ENCODE measurements at regions not wholly inside any gene's neighbourhood (a gene's known extent, or its start where the extent isn't known, plus 50 kb on each side); places are given as distances from the start of the nearest gene placed in this dataset.

GRCh38 chr7:41053820-41054219 is 649.1 kb downstream of the INHBA start:
- no peaks in the 10 kb centered on the region for H3K27me3 ChIP-seq (replicated peaks in 1 of 7)
- H3K36me3 ChIP-seq: no peaks in the 10 kb centered on the region
- H3K4me1 ChIP-seq: no peaks in the 10 kb centered on the region
- intact Hi-C loops (cut with DNase I; ENCODE audit: low total_unique reads): no loop called here
- H3K9me3 ChIP-seq: peaks cover 0 to 22% (median 11%) of the 10 kb centered on the region in 8 donors
- DNase-seq: no peak
- H3K4me3 ChIP-seq: no peak overlapping the region
- WGBS, 5 donors: 90 to 98% (median 95%) methylated on average over 2 of the region's 2 CpGs
- H3K27ac ChIP-seq: no peak overlapping the region
- no peak for TF ChIP-seq CTCF (IDR thresholded peaks at IDR 0.05 in 8 of 11, conservative IDR thresholded peaks at IDR 0.05 in 3 of 11)

- H3K36me3 ChIP-seq: no peaks in the 10 kb centered on the region
- DNase-seq: no peak
- H3K27ac ChIP-seq: no peak overlapping the region
- WGBS, 5 donors: 66 to 80% (median 78%) methylated on average over 6 of the region's 6 CpGs
- no peak for TF ChIP-seq CTCF (IDR thresholded peaks at IDR 0.05 in 8 of 11, conservative IDR thresholded peaks at IDR 0.05 in 3 of 11)
- no peak for TF ChIP-seq POLR2AphosphoS5 (IDR thresholded peaks at IDR 0.05)
- intact Hi-C loops (cut with DNase I; ENCODE audit: low total_unique reads): no loop called here
- no peak overlapping the region for H3K4me3 ChIP-seq
- no peaks in the 10 kb centered on the region for H3K27me3 ChIP-seq (replicated peaks in 1 of 7)
- no peaks in the 10 kb centered on the region for H3K4me1 ChIP-seq
- H3K9me3 ChIP-seq: peaks cover 0 to 13% (median 7%) of the 10 kb centered on the region in 8 donors
These were observed 650.2 kb downstream of the INHBA start for GRCh38 chr7:41052736-41053135.

GRCh38 chr7:41052201-41052600 is 650.7 kb downstream of the INHBA start:
- Histone ChIP-seq H3K27ac (no peak overlapping the region), H3K9me3 (peaks cover 0 to 8% (median 2%) of the 10 kb centered on the region in 8 donors), H3K4me1 (no peaks in the 10 kb centered on the region), H3K36me3 (no peaks in the 10 kb centered on the region), H3K4me3 (no peak overlapping the region), H3K27me3 (replicated peaks in 1 of 7) (no peaks in the 10 kb centered on the region)
- DNase-seq: no peak
- intact Hi-C loops (cut with DNase I; ENCODE audit: low total_unique reads): no loop called here
- WGBS, 5 donors: 71 to 85% (median 80%) methylated on average over 3 of the region's 3 CpGs
- TF ChIP-seq CTCF (IDR thresholded peaks at IDR 0.05 in 8 of 11, conservative IDR thresholded peaks at IDR 0.05 in 3 of 11): no peak
- no peak for TF ChIP-seq POLR2AphosphoS5 (IDR thresholded peaks at IDR 0.05)
- no peak for TF ChIP-seq POLR2A (IDR thresholded peaks at IDR 0.05)

- no peak for DNase-seq
These were observed 651.4 kb downstream of the INHBA start for GRCh38 chr7:41051535-41051934.

More at GRCh38 chr7:41051535-41051934, 651.4 kb downstream of the INHBA start:
- intact Hi-C loops (cut with DNase I; ENCODE audit: low total_unique reads): no loop called here
- WGBS, 5 donors: 73 to 81% (median 80%) methylated on average over 10 of the region's 10 CpGs
- Histone ChIP-seq H3K27me3 (replicated peaks in 1 of 7) (no peaks in the 10 kb centered on the region), H3K4me3 (no peak overlapping the region), H3K36me3 (no peaks in the 10 kb centered on the region), H3K27ac (no peak overlapping the region), H3K4me1 (no peaks in the 10 kb centered on the region), H3K9me3 (peaks cover 0 to 1% (median 0%) of the 10 kb centered on the region in 8 donors)
- TF ChIP-seq POLR2AphosphoS5 (IDR thresholded peaks at IDR 0.05) (no peak), CTCF (IDR thresholded peaks at IDR 0.05 in 8 of 11, conservative IDR thresholded peaks at IDR 0.05 in 3 of 11) (no peak), POLR2A (IDR thresholded peaks at IDR 0.05) (no peak)
